CD4-positive, alpha-beta T cell treated with Interferon alpha-2 for 1 hour (primary cell): ENCODE measurements at regions not wholly inside any gene's neighbourhood (a gene's known extent, or its start where the extent isn't known, plus 50 kb on each side); places are given as distances from the start of the nearest gene placed in this dataset.
"Not testable (repeated sequence)": the region's sequence is repeated elsewhere in the genome, so short reads cannot be mapped to it uniquely, and the experiment has no call there.

Experiments
- DNase-seq, 2 donors: peaks; one replicate each; pipeline ENCODE4 v3.0.0-alpha.2; 2020 to 2022

DNA sequence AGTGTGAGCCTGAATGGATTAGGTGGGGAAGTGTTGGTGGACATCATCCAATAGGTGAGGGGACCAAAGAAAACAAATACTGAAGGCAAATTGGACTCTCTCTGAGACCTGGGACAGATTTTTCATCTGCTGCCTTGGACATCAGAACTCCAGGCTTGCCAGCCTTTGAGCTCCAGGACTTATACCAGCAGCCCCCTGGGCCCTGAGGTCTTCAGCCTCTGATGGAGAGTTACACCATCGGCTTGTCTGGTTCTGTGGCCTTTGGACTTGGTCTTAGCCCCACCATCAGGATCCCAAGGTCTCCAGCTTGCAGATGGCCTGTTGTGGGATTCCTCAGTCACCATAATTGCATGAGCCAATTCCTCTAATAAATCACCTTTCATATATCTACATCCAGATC is 80.8 kb upstream of the SLC8A3 start:
- no peak for DNase-seq

DNA sequence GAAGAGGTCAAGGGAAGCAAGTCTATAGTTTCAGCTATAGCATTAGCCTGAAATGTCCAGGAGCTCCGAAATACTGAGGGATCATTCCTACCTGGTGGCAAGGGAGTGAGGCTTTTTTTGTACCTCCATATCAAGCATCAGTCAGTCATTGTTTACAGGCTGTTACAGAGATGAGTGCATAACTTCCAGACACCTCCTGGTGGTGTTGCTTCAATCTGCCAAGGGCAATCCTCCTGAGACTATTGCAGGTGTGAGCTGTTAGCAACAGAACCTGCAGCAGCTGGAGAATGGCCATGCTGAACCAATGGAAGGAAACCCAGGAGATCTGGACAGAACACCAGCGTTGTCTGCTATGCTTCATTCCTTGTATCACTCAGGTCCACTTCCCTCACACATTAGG is 80.0 kb upstream of the SLC8A3 start:
- no peak for DNase-seq

DNA sequence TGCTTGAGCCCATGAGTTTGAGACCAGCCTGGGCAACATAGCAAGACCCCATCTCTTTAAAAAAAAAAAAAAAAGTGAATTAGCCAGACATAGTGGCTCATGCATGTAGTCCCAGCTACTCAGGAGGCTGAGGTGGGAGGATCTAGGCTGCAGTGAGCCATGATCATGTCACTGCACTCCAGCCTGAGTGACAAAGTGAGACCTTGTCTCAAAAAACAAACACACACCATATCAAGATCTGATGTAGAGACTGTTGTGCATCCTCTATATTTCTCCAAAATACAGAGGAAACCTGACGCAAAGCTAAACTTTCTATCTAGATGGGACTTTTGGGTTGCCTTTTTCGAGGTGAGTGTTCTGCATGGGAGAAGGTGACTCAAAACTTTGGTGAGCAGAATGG is 77.4 kb upstream of the SLC8A3 start:
- DNase-seq: no peak

- DNase-seq: no peak
These were observed 76.7 kb upstream of the SLC8A3 start for GRCh38 chr14:70265422-70265821.

DNA sequence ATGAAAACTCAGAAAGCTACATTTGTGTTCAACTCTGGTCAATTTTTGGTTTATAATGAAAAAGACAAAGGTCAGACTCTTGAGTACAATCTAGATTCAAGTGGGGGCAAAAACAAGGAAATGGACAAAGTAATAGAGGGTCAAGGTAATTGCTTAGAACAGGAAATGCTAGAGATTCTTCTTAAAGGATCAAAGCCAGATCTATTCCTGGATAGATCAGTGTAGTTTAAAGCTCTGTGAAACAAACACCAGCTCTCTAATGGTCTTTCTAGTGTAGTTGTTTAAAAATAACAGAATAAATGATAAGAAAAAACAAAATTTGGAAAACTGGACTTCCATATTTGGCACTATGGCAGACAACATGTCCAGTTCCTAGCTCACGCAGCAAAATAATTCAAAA is 70.7 kb upstream of the SLC8A3 start:
- DNase-seq: no peak

DNA sequence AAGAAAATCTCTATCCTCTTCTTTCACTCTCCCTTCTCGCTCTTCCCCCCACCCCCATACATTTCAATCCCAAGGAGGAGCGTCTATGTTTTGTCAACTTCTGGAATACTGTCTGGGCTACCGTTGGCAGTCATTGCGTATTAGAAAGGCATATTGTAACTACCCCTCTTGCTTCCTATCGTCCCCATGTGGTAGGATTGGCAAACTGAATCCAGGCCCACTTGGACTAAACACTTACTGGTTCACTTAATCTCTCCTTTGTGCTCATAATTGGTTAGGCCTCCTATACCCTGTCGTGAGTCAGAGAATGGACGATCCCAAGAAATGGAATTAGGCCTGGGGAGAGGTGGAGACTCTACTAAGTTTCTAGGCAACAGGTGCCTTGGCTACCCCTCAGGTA is 68.8 kb upstream of the SLC8A3 start:
- no peak for DNase-seq

DNA sequence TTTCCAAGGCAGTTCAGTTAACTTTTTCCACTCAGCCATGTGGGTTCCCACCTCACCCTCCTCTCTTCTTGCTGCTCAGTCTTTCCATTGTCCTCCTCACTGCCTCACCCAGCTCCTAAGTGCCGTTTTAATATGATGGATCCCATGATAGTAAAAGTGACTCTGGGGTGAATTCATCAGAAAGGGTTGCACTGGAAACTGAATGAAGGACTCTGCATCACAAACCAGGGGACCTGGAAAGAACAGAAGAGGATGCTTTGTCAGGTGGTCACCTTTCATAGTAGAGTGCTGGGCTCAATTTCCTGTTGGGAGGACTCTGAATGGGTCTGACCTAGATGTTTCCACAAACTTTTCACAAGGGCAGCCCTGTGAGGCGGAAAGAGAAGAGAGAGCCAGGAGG is 67.8 kb upstream of the SLC8A3 start:
- DNase-seq: no peak

DNA sequence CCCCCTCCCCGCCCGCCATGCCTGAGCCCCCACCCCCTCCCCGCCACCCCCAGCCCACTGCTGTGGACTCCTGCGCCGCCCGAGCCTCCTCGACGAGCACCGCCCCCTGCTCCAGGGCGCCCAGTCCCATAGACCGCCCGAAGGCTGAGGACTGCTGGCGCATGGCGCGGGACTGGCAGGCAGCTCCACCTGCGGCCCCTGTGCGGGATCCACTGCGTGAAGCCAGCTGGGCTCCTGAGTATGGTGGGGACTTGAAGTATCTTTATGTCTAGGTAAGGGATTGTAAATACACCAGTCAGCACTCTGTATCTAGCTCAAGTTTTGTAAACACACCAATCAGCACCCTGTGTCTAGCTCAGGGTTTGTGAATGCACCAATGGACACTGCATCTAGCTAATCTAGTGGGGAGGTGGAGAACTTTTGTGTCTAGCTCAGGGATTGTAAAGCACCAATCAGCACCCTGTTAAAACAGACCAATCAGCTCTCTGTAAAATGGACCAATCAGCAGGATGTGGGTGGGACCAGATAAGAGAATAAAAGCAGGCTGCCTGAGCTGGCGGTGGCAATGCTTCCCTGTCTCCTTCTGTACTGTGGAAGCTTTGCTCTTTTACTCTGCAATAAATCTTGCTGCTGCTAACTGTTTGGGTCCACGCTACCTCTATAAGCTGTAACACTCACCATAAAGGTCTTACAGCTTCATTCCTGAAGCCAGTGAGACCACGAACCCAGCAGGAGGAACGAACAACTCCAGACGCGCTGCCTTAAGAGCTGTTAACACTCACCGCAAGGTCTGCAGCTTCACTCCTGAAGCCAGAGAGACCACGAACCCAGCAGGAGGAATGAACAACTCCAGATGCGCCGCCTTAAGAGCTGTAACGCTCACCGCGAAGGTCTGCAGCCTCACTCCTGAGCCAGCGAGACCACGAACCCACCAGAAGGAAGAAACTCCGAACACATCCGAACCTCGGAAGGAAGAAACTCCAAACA is 66.6 kb upstream of the SLC8A3 start:
- DNase-seq: peak; percentile 42 to 51

DNA sequence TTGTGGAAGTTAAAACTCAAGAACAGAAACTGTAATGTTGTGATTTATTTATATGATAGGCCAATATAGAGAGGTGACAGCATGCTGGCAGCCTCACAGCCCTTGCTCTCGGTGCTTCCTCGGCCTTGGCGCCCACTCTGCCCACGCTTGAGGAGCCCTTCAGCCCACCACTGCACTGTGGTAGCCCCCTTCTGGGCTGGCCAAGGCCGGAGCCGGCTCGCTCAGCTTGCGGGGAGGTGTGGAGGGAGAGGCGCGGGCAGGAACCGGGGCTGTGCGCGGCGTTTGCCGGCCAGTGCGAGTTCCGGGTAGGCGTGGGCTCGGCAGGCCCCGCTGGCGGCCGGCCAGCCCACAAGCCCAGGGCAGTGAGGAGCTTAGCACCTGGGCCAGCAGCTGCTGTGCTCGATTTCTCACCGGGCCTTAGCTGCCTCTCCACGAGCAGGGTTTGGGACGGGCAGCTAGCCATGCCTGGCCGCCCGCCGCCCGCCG is 65.8 kb upstream of the SLC8A3 start:
- no peak for DNase-seq

- DNase-seq: not testable (repeated sequence)
These were observed 64.8 kb upstream of the SLC8A3 start for GRCh38 chr14:70253547-70253946.

- DNase-seq: no peak
These were observed 56.3 kb upstream of the SLC8A3 start for GRCh38 chr14:70245026-70245425.

GRCh38 chr14:70239802-70240201 is 51.1 kb upstream of the SLC8A3 start:
- no peak for DNase-seq

- not testable (repeated sequence) for DNase-seq
These were observed 49.9 kb upstream of the SLC8A3 start for GRCh38 chr14:70238635-70239034.
